SK-N-SH treated with all-trans-retinoic acid at 6 μM for 48 hours (cell line): ENCODE measurements at regions not wholly inside any gene's neighbourhood (a gene's known extent, or its start where the extent isn't known, plus 50 kb on each side); places are given as distances from the start of the nearest gene placed in this dataset.

Experiments used
- ATAC-seq: fragments of 200-7000 bp; cut with Tn5 transposase; 3 replicates; pipeline ENCODE4 v1.9.1; 2020; ENCODE audit warnings: mild to moderate bottlenecking, moderate library complexity
- ARNTL ChIP-seq: fragments of 450-650 bp; formaldehyde crosslinking; IDR thresholded peaks from 2 replicates; pipeline ENCODE4 v1.5.0; 2020; ENCODE audit warnings: low read depth, mild to moderate bottlenecking, moderate library complexity, borderline replicate concordance
- BACH2 ChIP-seq: fragments of 250-450 bp; sonication (Bioruptor Pico); IDR thresholded peaks from 2 replicates; pipeline ENCODE4 v1.9.0; 2021; ENCODE audit warnings: mild to moderate bottlenecking, borderline replicate concordance
- CREB5 ChIP-seq: fragments of 250-450 bp; sonication (Bioruptor Pico); IDR thresholded peaks from 2 replicates; pipeline ENCODE4 v1.5.1; 2020; ENCODE audit warnings: low read depth, mild to moderate bottlenecking, moderate library complexity
- CSDC2 ChIP-seq: fragments of 250-450 bp; sonication (Bioruptor Pico); IDR thresholded peaks from 2 replicates; pipeline ENCODE4 v1.5.0; 2020; ENCODE audit warnings: mild to moderate bottlenecking, moderate library complexity
- GLIS3 ChIP-seq: fragments of 250-450 bp; sonication (Bioruptor Pico); IDR thresholded peaks from 2 replicates; pipeline ENCODE4 v1.5.0; 2020; ENCODE audit warnings: mild to moderate bottlenecking, moderate library complexity
- ISL1 ChIP-seq: fragments of 250-450 bp; sonication (Bioruptor Pico); IDR thresholded peaks from 2 replicates; pipeline ENCODE4 v2.1.2; 2022; ENCODE audit warnings: mild to moderate bottlenecking, moderate library complexity
- OSR1 ChIP-seq: fragments of 250-450 bp; sonication (Bioruptor Pico); IDR thresholded peaks from 2 replicates; pipeline ENCODE4 v1.8.0; 2022; ENCODE audit warnings: moderate library complexity, mild to moderate bottlenecking, inconsistent platforms
- PATZ1 ChIP-seq: fragments of 250-450 bp; sonication (Bioruptor Pico); IDR thresholded peaks from 2 replicates; pipeline ENCODE4 v1.8.0; 2020; ENCODE audit warnings: mild to moderate bottlenecking, moderate library complexity, borderline replicate concordance
- POU6F1 ChIP-seq: fragments of 250-450 bp; sonication (Bioruptor Pico); IDR thresholded peaks from 2 replicates; pipeline ENCODE4 v1.8.0; 2021; ENCODE audit warnings: low read depth, mild to moderate bottlenecking, moderate library complexity, borderline replicate concordance
- PPARA ChIP-seq: fragments of 250-450 bp; sonication (Bioruptor Pico); IDR thresholded peaks from 2 replicates; pipeline ENCODE4 v1.5.0; 2020; ENCODE audit warnings: mild to moderate bottlenecking, borderline replicate concordance
- RARB ChIP-seq: fragments of 250-450 bp; sonication (Bioruptor Pico); IDR thresholded peaks from 2 replicates; pipeline ENCODE4 v1.8.0; 2021; ENCODE audit warnings: mild to moderate bottlenecking, moderate library complexity
- SNAI2 ChIP-seq: fragments of 250-450 bp; sonication (Bioruptor Pico); IDR thresholded peaks from 2 replicates; pipeline ENCODE4 v1.5.0; 2020; ENCODE audit warnings: mild to moderate bottlenecking, moderate library complexity
- TCF4 ChIP-seq: fragments of 250-450 bp; sonication (Bioruptor Pico); IDR thresholded peaks from 2 replicates; pipeline ENCODE4 v1.8.0; 2021; ENCODE audit warnings: mild to moderate bottlenecking, moderate library complexity, borderline replicate concordance
- ZC3H10 ChIP-seq: fragments of 250-450 bp; sonication (Bioruptor Pico); IDR thresholded peaks from 2 replicates; pipeline ENCODE4 v1.5.1; 2021; ENCODE audit warnings: mild to moderate bottlenecking, moderate library complexity
- ZFP3 ChIP-seq: fragments of 250-450 bp; sonication (Bioruptor Pico); IDR thresholded peaks from 2 replicates; pipeline ENCODE4 v1.5.0; 2020; ENCODE audit warnings: mild to moderate bottlenecking, moderate library complexity
- ZFP30 ChIP-seq: fragments of 450-650 bp; formaldehyde crosslinking; IDR thresholded peaks from 2 replicates; pipeline ENCODE4 v1.5.0; 2022; ENCODE audit warnings: mild to moderate bottlenecking, moderate library complexity
- ZNF565 ChIP-seq: fragments of 450-650 bp; formaldehyde crosslinking; conservative IDR thresholded peaks from 2 replicates; pipeline ENCODE4 v1.5.0; 2020; ENCODE audit warnings: low read depth, mild to moderate bottlenecking, moderate library complexity
- ZNF70 ChIP-seq: fragments of 450-650 bp; formaldehyde crosslinking; IDR thresholded peaks from 2 replicates; pipeline ENCODE4 v1.5.0; 2020; ENCODE audit warnings: mild to moderate bottlenecking, moderate library complexity
- ZNF8 ChIP-seq: fragments of 450-650 bp; formaldehyde crosslinking; IDR thresholded peaks from 2 replicates; pipeline ENCODE4 v1.5.0; 2020; ENCODE audit warnings: mild to moderate bottlenecking, moderate library complexity

- TF ChIP-seq CREB5 (no peak), CSDC2 (no peak), ZC3H10 (CRISPR knock-in tag) (0 out of 2 replicates have a peak, but pooled peaks have one; percentile 43), ISL1 (CRISPR knock-in tag) (peak; percentile 37; the same call in 1 of the 2 replicates), TCF4 (CRISPR knock-in tag) (no peak), POU6F1 (no peak)
- ATAC-seq, result no peak
Measured at GRCh38 chr11:92297567-92298553, 73.2 kb downstream of the FAT3 start.

- no peak for TF ChIP-seq CSDC2
- no peak for TF ChIP-seq ZNF70 (CRISPR knock-in tag)
- TF ChIP-seq RARB (CRISPR knock-in tag), result no peak
- TF ChIP-seq SNAI2 (CRISPR knock-in tag), result no peak
- TF ChIP-seq BACH2, result no peak
- no peak for TF ChIP-seq ZC3H10 (CRISPR knock-in tag)
- no peak for TF ChIP-seq ARNTL (CRISPR knock-in tag)
- no peak for TF ChIP-seq OSR1 (CRISPR knock-in tag)
- TF ChIP-seq PPARA, result no peak
- no peak for TF ChIP-seq ISL1 (CRISPR knock-in tag)
- TF ChIP-seq PATZ1 (CRISPR knock-in tag), result no peak
- no peak for TF ChIP-seq TCF4 (CRISPR knock-in tag)
- no peak for TF ChIP-seq ZFP30 (CRISPR knock-in tag)
- no peak for TF ChIP-seq ZNF565 (CRISPR knock-in tag)
- TF ChIP-seq ZNF8 (CRISPR knock-in tag), result no peak
- TF ChIP-seq, all 23 proteins: peak for 0
- no peak for ATAC-seq
Measured at GRCh38 chr11:92300876-92301275, 76.3 kb downstream of the FAT3 start.

- peak; percentile 66; the same call in 2 of the 3 replicates for ATAC-seq
- TF ChIP-seq ISL1 (CRISPR knock-in tag) (no peak), CSDC2 (no peak)
Measured at GRCh38 chr11:92302770-92303169, 78.2 kb downstream of the FAT3 start.

- TF ChIP-seq ZNF8 (CRISPR knock-in tag) (no peak), OSR1 (CRISPR knock-in tag) (no peak)
- TF ChIP-seq, all 23 proteins: peak for 0
- ATAC-seq, result no peak
Measured at GRCh38 chr11:92304271-92304670, 79.7 kb downstream of the FAT3 start.

GRCh38 chr11:92306966-92307510, 82.4 kb downstream of the FAT3 start:
- TF ChIP-seq CREB5 (no peak), PPARA (no peak), ZFP3 (no peak), GLIS3 (CRISPR knock-in tag) (no peak), ARNTL (CRISPR knock-in tag) (no peak), OSR1 (CRISPR knock-in tag) (no peak)
- no peak for ATAC-seq
